ENCODE measurements at regions not wholly inside any gene's neighbourhood (a gene's known extent, or its start where the extent isn't known, plus 50 kb on each side); places are given as distances from the start of the nearest gene placed in this dataset.

- H3K27me3 ChIP-seq (ENCODE audit: insufficient read depth, poor library complexity, severe bottlenecking) = peaks cover 3% of the 10 kb centered on the region
- DNase-seq (ENCODE audit: low read depth in 1 of 2, low spot score in 1 of 2) = no peak
- TF ChIP-seq CTCF (IDR thresholded peaks at IDR 0.05; ENCODE audit: insufficient read depth, low read length) = no peak
- TF ChIP-seq POLR2AphosphoS5 (IDR thresholded peaks at IDR 0.05; ENCODE audit: low read depth) = no peak
- no peak for TF ChIP-seq SPI1 (IDR thresholded peaks at IDR 0.05; ENCODE audit: borderline replicate concordance, low read depth)
- no peak for TF ChIP-seq GABPA (IDR thresholded peaks at IDR 0.05; ENCODE audit: low read depth)
- TF ChIP-seq REST (IDR thresholded peaks at IDR 0.05; ENCODE audit: insufficient replicate concordance, low read depth) = no peak
- H3K4me3 ChIP-seq (replicated peaks; ENCODE audit: insufficient read depth, low read length) = no peak overlapping the region
- no peak overlapping the region for H3K27ac ChIP-seq (replicated peaks)
These were observed 195.4 kb upstream of the LHX5 start for GRCh38 chr12:113667095-113667494.

- no peak overlapping the region for H3K27ac ChIP-seq (replicated peaks)
- TF ChIP-seq REST (IDR thresholded peaks at IDR 0.05; ENCODE audit: insufficient replicate concordance, low read depth) (no peak), SPI1 (IDR thresholded peaks at IDR 0.05; ENCODE audit: borderline replicate concordance, low read depth) (no peak), GABPA (IDR thresholded peaks at IDR 0.05; ENCODE audit: low read depth) (no peak), POLR2AphosphoS5 (IDR thresholded peaks at IDR 0.05; ENCODE audit: low read depth) (no peak), CTCF (IDR thresholded peaks at IDR 0.05; ENCODE audit: insufficient read depth, low read length) (no peak)
- DNase-seq (ENCODE audit: low read depth in 1 of 2, low spot score in 1 of 2) = no peak
- H3K27me3 ChIP-seq (ENCODE audit: insufficient read depth, poor library complexity, severe bottlenecking) = peaks cover 3% of the 10 kb centered on the region
- no peak overlapping the region for H3K4me3 ChIP-seq (replicated peaks; ENCODE audit: insufficient read depth, low read length)
These were observed 194.6 kb upstream of the LHX5 start for GRCh38 chr12:113666223-113666622.

GRCh38 chr12:113665457-113665856 lies 193.8 kb upstream of the LHX5 start:
- TF ChIP-seq SPI1 (IDR thresholded peaks at IDR 0.05; ENCODE audit: borderline replicate concordance, low read depth) = no peak
- no peak for TF ChIP-seq POLR2AphosphoS5 (IDR thresholded peaks at IDR 0.05; ENCODE audit: low read depth)
- no peak for TF ChIP-seq CTCF (IDR thresholded peaks at IDR 0.05; ENCODE audit: insufficient read depth, low read length)
- no peak for TF ChIP-seq GABPA (IDR thresholded peaks at IDR 0.05; ENCODE audit: low read depth)
- TF ChIP-seq REST (IDR thresholded peaks at IDR 0.05; ENCODE audit: insufficient replicate concordance, low read depth) = no peak
- Histone ChIP-seq H3K27me3 (ENCODE audit: insufficient read depth, poor library complexity, severe bottlenecking) (peaks cover 3% of the 10 kb centered on the region), H3K27ac (replicated peaks) (no peak overlapping the region), H3K4me3 (replicated peaks; ENCODE audit: insufficient read depth, low read length) (no peak overlapping the region)
- no peak for DNase-seq (ENCODE audit: low read depth in 1 of 2, low spot score in 1 of 2)

Data from HL-60 (cell line).